ENCODE measurements at regions not wholly inside any gene's neighbourhood (a gene's known extent, or its start where the extent isn't known, plus 50 kb on each side); places are given as distances from the start of the nearest gene placed in this dataset.

GRCh38 chr18:39297225-39297624 is 1731.6 kb upstream of the CELF4 start:
- TF ChIP-seq POLR2A (IDR thresholded peaks at IDR 0.05) (no peak), EP300 (IDR thresholded peaks at IDR 0.05; ENCODE audit: low read depth) (no peak), CTCF (IDR thresholded peaks at IDR 0.05) (no peak), POLR2AphosphoS5 (IDR thresholded peaks at IDR 0.05) (no peak)
- H3K36me3 ChIP-seq = no peaks in the 10 kb centered on the region
- intact Hi-C loops (cut with DNase I; ENCODE audit: low total_unique reads) (no loop called here), in situ Hi-C loops (cut with MboI; ENCODE audit: low pct_ligation_motif_present in 1 of 4, low pct_unique_long_range_greater_than_20kb in 1 of 4, low sequenced_read_pairs in 3 of 4) (no loop called here)
- no peaks in the 10 kb centered on the region for H3K27me3 ChIP-seq
- no peak for DNase-seq
- no peaks in the 10 kb centered on the region for H3K9me3 ChIP-seq
- H3K27ac ChIP-seq = no peak overlapping the region
- no peak overlapping the region for H3K4me3 ChIP-seq
- H3K4me1 ChIP-seq = no peaks in the 10 kb centered on the region
- WGBS, 2 donors (ENCODE audit: low coverage in 1 of 2) = 86 to 88% methylated on average over 1 of the region's 1 CpG

GRCh38 chr18:39296293-39296888 is 1730.8 kb upstream of the CELF4 start:
- TF ChIP-seq POLR2A (IDR thresholded peaks at IDR 0.05) (no peak), EP300 (IDR thresholded peaks at IDR 0.05; ENCODE audit: low read depth) (no peak), POLR2AphosphoS5 (IDR thresholded peaks at IDR 0.05) (no peak), CTCF (IDR thresholded peaks at IDR 0.05) (no peak)
- in situ Hi-C loops (cut with MboI; ENCODE audit: low pct_ligation_motif_present in 1 of 4, low pct_unique_long_range_greater_than_20kb in 1 of 4, low sequenced_read_pairs in 3 of 4) (no loop called here), intact Hi-C loops (cut with DNase I; ENCODE audit: low total_unique reads) (no loop called here)

GRCh38 chr18:39276764-39277163 is 1711.2 kb upstream of the CELF4 start:
- intact Hi-C loops (cut with DNase I; ENCODE audit: low total_unique reads) = no loop called here
- Histone ChIP-seq H3K9me3 (no peaks in the 10 kb centered on the region), H3K4me1 (no peaks in the 10 kb centered on the region), H3K27ac (no peak overlapping the region), H3K27me3 (no peaks in the 10 kb centered on the region), H3K36me3 (no peaks in the 10 kb centered on the region), H3K4me3 (no peak overlapping the region)
- in situ Hi-C loops (cut with MboI; ENCODE audit: low pct_ligation_motif_present in 1 of 4, low pct_unique_long_range_greater_than_20kb in 1 of 4, low sequenced_read_pairs in 3 of 4) = no loop called here
- TF ChIP-seq POLR2AphosphoS5 (IDR thresholded peaks at IDR 0.05) (no peak), POLR2A (IDR thresholded peaks at IDR 0.05) (no peak), CTCF (IDR thresholded peaks at IDR 0.05) (no peak), EP300 (IDR thresholded peaks at IDR 0.05; ENCODE audit: low read depth) (no peak)
- no peak for DNase-seq

More at GRCh38 chr18:39296293-39296888, 1730.8 kb upstream of the CELF4 start:
- Histone ChIP-seq H3K36me3 (no peaks in the 10 kb centered on the region), H3K9me3 (no peaks in the 10 kb centered on the region), H3K27ac (no peak overlapping the region), H3K27me3 (no peaks in the 10 kb centered on the region), H3K4me1 (no peaks in the 10 kb centered on the region), H3K4me3 (no peak overlapping the region)
- no peak for DNase-seq
- WGBS, 2 donors (ENCODE audit: low coverage in 1 of 2) = 88 to 90% methylated on average over 8 to 10 of the region's 10 CpGs

GRCh38 chr18:39274535-39274934 is 1708.9 kb upstream of the CELF4 start:
- no peaks in the 10 kb centered on the region for H3K9me3 ChIP-seq
- intact Hi-C loops (cut with DNase I; ENCODE audit: low total_unique reads) (no loop called here), in situ Hi-C loops (cut with MboI; ENCODE audit: low pct_ligation_motif_present in 1 of 4, low pct_unique_long_range_greater_than_20kb in 1 of 4, low sequenced_read_pairs in 3 of 4) (no loop called here)
- H3K4me3 ChIP-seq = no peak overlapping the region
- DNase-seq = no peak
- H3K27me3 ChIP-seq = no peaks in the 10 kb centered on the region
- H3K27ac ChIP-seq = no peak overlapping the region
- H3K36me3 ChIP-seq = no peaks in the 10 kb centered on the region
- WGBS, 2 donors (ENCODE audit: low coverage in 1 of 2) = 54% methylated on average over 1 of the region's 1 CpG; no CpG with 5 or more reads in 1 of the 2 donors
- TF ChIP-seq POLR2A (IDR thresholded peaks at IDR 0.05) (no peak), CTCF (IDR thresholded peaks at IDR 0.05) (no peak), POLR2AphosphoS5 (IDR thresholded peaks at IDR 0.05) (no peak), EP300 (IDR thresholded peaks at IDR 0.05; ENCODE audit: low read depth) (no peak)
- no peaks in the 10 kb centered on the region for H3K4me1 ChIP-seq
